NCI-H774 (cell line): ENCODE measurements at regions not wholly inside any gene's neighbourhood (a gene's known extent, or its start where the extent isn't known, plus 50 kb on each side); places are given as distances from the start of the nearest gene placed in this dataset.

ENCODE experiments used
- DNase-seq: peaks from one replicate; lab custom pipeline; 2025; lab: John Stamatoyannopoulos, UW

GRCh38 chr12:115355301-115355700, 671.3 kb upstream of the TBX3 start:
- no peak for DNase-seq

- no peak for DNase-seq
Measured at GRCh38 chr12:115354007-115354890, 670.3 kb upstream of the TBX3 start.

GRCh38 chr12:115353467-115353866, 669.5 kb upstream of the TBX3 start:
- DNase-seq = no peak

- no peak for DNase-seq
Measured at GRCh38 chr12:115351514-115352077, 667.6 kb upstream of the TBX3 start.

GRCh38 chr12:115349711-115350110, 665.7 kb upstream of the TBX3 start:
- DNase-seq = no peak

- no peak for DNase-seq
Measured at GRCh38 chr12:115348301-115348700, 664.3 kb upstream of the TBX3 start.

- DNase-seq = no peak
Measured at GRCh38 chr12:115343601-115344000, 659.6 kb upstream of the TBX3 start.

- no peak for DNase-seq
Measured at GRCh38 chr12:115343008-115343407, 659.0 kb upstream of the TBX3 start.

GRCh38 chr12:115341442-115341841, 657.5 kb upstream of the TBX3 start:
- DNase-seq = no peak

- no peak for DNase-seq
Measured at GRCh38 chr12:115338566-115339294, 654.8 kb upstream of the TBX3 start.

- no peak for DNase-seq
Measured at GRCh38 chr12:115337693-115338543, 653.9 kb upstream of the TBX3 start.

- DNase-seq = no peak
Measured at GRCh38 chr12:115336506-115336905, 652.5 kb upstream of the TBX3 start.

GRCh38 chr12:115335594-115335993, 651.6 kb upstream of the TBX3 start:
- DNase-seq = no peak

- DNase-seq = no peak
Measured at GRCh38 chr12:115335048-115335447, 651.1 kb upstream of the TBX3 start.

GRCh38 chr12:115332945-115333344, 649.0 kb upstream of the TBX3 start:
- no peak for DNase-seq

- no peak for DNase-seq
Measured at GRCh38 chr12:115325858-115326257, 641.9 kb upstream of the TBX3 start.

GRCh38 chr12:115324949-115325593, 641.1 kb upstream of the TBX3 start:
- no peak for DNase-seq

GRCh38 chr12:115323223-115323905, 639.4 kb upstream of the TBX3 start:
- DNase-seq = no peak

- no peak for DNase-seq
Measured at GRCh38 chr12:115322275-115322674, 638.3 kb upstream of the TBX3 start.

- DNase-seq = no peak
Measured at GRCh38 chr12:115320967-115321366, 637.0 kb upstream of the TBX3 start.

GRCh38 chr12:115320451-115320850, 636.5 kb upstream of the TBX3 start:
- no peak for DNase-seq
